A673 (cell line): ENCODE measurements at regions not wholly inside any gene's neighbourhood (a gene's known extent, or its start where the extent isn't known, plus 50 kb on each side); places are given as distances from the start of the nearest gene placed in this dataset.

Experiments used
- EZH2 ChIP-seq: fragments of 200-600 bp; sonication (generic); IDR thresholded peaks from 2 replicates; pipeline ENCODE4 v1.6.1; 2017; ENCODE audit warnings: borderline replicate concordance, low read depth, mild to moderate bottlenecking, mixed read lengths, antibody characterized with exemption, low read length; ENCODE audit not compliant: poor library complexity, severe bottlenecking
- TF ChIP-seq, protein P1 (sequence below): fragments of 300-800, 200-600 bp; sonication (generic); conservative IDR thresholded peaks from 2 replicates; pipeline ENCODE4 v1.5.1; 2017; ENCODE audit warnings: low read depth, mild to moderate bottlenecking, antibody characterized with exemption, low read length, moderate library complexity, mixed read lengths

DNA sequence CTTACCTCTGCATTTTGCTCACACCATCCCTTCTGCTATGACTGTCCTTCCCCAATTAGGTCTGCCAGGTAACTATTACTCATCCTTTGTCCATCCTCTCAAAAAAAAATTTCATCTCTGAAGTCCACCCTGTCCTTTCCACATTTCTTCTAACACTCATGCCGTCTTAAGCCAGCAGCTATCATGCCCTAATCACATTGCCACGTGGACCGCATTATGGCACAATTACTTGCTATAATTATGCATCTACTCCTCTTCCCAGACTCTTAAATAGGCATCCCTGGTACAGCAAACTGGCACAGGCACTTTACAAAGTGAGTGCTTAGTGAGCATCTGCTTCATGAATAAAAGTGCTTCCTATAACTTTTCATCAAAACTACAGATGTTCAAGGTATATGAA lies 295.4 kb upstream of the ESRRG start:
- TF ChIP-seq, protein P1, sequence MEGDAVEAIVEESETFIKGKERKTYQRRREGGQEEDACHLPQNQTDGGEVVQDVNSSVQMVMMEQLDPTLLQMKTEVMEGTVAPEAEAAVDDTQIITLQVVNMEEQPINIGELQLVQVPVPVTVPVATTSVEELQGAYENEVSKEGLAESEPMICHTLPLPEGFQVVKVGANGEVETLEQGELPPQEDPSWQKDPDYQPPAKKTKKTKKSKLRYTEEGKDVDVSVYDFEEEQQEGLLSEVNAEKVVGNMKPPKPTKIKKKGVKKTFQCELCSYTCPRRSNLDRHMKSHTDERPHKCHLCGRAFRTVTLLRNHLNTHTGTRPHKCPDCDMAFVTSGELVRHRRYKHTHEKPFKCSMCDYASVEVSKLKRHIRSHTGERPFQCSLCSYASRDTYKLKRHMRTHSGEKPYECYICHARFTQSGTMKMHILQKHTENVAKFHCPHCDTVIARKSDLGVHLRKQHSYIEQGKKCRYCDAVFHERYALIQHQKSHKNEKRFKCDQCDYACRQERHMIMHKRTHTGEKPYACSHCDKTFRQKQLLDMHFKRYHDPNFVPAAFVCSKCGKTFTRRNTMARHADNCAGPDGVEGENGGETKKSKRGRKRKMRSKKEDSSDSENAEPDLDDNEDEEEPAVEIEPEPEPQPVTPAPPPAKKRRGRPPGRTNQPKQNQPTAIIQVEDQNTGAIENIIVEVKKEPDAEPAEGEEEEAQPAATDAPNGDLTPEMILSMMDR, result no peak
- TF ChIP-seq EZH2, result no peak
